ENCODE measurements at regions not wholly inside any gene's neighbourhood (a gene's known extent, or its start where the extent isn't known, plus 50 kb on each side); places are given as distances from the start of the nearest gene placed in this dataset.

DNA sequence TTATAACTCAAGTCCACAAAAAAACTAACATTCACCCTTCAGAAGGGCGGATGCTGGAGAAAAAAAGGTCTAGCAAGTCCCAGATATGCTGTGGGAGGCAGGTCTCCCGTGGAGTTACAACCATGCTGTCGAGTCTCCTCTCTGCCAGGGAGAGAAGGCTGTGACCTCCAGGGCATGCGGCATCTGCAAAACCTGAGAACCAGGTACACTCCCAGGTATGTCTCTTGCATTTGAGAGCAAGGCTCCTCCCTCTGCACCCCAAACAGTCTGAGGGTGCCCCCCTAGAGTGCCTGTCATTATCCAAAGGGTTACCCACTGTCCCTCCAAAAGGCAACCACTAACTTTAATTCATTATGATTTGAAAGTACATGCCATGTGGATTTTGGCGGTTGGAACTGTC lies 134.0 kb downstream of the IRX2 start:
- TF ChIP-seq POLR2A (IDR thresholded peaks at IDR 0.05): no peak
- TF ChIP-seq, protein P1, sequence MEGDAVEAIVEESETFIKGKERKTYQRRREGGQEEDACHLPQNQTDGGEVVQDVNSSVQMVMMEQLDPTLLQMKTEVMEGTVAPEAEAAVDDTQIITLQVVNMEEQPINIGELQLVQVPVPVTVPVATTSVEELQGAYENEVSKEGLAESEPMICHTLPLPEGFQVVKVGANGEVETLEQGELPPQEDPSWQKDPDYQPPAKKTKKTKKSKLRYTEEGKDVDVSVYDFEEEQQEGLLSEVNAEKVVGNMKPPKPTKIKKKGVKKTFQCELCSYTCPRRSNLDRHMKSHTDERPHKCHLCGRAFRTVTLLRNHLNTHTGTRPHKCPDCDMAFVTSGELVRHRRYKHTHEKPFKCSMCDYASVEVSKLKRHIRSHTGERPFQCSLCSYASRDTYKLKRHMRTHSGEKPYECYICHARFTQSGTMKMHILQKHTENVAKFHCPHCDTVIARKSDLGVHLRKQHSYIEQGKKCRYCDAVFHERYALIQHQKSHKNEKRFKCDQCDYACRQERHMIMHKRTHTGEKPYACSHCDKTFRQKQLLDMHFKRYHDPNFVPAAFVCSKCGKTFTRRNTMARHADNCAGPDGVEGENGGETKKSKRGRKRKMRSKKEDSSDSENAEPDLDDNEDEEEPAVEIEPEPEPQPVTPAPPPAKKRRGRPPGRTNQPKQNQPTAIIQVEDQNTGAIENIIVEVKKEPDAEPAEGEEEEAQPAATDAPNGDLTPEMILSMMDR (IDR thresholded peaks at IDR 0.05): no peak
- no peak for TF ChIP-seq EP300 (IDR thresholded peaks at IDR 0.05)
